OCI-LY7 (cell line): ENCODE measurements at regions not wholly inside any gene's neighbourhood (a gene's known extent, or its start where the extent isn't known, plus 50 kb on each side); places are given as distances from the start of the nearest gene placed in this dataset.

Experiments
- EZH2phosphoT487 ChIP-seq: fragments of 200-600 bp; sonication (generic); IDR thresholded peaks from 2 replicates; pipeline ENCODE4 v1.6.1; 2018; ENCODE audit warnings: low read depth, borderline replicate concordance, mild to moderate bottlenecking, mixed run types, antibody characterized with exemption, low read length, moderate library complexity, mixed read lengths
- TF ChIP-seq, protein P1 (sequence below): fragments of 200-600 bp; sonication (generic); conservative IDR thresholded peaks from 2 replicates; pipeline ENCODE4 v1.5.1; 2014; ENCODE audit warnings: mild to moderate bottlenecking, antibody characterized with exemption, low read length, moderate library complexity, mixed read lengths

- TF ChIP-seq, protein P1, sequence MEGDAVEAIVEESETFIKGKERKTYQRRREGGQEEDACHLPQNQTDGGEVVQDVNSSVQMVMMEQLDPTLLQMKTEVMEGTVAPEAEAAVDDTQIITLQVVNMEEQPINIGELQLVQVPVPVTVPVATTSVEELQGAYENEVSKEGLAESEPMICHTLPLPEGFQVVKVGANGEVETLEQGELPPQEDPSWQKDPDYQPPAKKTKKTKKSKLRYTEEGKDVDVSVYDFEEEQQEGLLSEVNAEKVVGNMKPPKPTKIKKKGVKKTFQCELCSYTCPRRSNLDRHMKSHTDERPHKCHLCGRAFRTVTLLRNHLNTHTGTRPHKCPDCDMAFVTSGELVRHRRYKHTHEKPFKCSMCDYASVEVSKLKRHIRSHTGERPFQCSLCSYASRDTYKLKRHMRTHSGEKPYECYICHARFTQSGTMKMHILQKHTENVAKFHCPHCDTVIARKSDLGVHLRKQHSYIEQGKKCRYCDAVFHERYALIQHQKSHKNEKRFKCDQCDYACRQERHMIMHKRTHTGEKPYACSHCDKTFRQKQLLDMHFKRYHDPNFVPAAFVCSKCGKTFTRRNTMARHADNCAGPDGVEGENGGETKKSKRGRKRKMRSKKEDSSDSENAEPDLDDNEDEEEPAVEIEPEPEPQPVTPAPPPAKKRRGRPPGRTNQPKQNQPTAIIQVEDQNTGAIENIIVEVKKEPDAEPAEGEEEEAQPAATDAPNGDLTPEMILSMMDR, result no peak
- TF ChIP-seq EZH2phosphoT487, result no peak
These were observed 60.6 kb downstream of the POU3F3 start for GRCh38 chr2:104914509-104914908.
